ENCODE measurements at regions not wholly inside any gene's neighbourhood (a gene's known extent, or its start where the extent isn't known, plus 50 kb on each side); places are given as distances from the start of the nearest gene placed in this dataset.
"Not testable (repeated sequence)": the region's sequence is repeated elsewhere in the genome, so short reads cannot be mapped to it uniquely, and the experiment has no call there.

DNA sequence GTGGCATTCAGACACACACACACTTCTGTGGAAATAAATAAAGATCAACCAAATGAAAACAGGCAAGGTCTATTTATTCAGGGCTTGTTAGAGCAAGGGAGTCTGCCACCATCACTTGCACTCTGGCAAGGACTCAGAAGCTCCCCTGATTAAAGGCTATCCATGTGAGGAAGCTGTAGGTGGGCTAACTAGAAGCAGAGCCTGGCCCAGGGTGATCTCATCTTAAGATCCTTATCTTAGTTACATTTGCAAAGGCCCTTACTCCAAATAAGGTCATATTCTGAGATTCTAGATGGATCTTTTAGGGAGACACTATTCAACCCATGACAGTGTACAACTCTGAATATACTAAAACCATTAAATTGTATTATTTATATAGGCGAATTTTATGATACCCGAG, 190.0 kb upstream of the SRD5A2 start:
- ChIA-PET POLR2A (no interaction called here), CTCF (no interaction called here)
- TF ChIP-seq, protein P1, sequence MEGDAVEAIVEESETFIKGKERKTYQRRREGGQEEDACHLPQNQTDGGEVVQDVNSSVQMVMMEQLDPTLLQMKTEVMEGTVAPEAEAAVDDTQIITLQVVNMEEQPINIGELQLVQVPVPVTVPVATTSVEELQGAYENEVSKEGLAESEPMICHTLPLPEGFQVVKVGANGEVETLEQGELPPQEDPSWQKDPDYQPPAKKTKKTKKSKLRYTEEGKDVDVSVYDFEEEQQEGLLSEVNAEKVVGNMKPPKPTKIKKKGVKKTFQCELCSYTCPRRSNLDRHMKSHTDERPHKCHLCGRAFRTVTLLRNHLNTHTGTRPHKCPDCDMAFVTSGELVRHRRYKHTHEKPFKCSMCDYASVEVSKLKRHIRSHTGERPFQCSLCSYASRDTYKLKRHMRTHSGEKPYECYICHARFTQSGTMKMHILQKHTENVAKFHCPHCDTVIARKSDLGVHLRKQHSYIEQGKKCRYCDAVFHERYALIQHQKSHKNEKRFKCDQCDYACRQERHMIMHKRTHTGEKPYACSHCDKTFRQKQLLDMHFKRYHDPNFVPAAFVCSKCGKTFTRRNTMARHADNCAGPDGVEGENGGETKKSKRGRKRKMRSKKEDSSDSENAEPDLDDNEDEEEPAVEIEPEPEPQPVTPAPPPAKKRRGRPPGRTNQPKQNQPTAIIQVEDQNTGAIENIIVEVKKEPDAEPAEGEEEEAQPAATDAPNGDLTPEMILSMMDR (IDR thresholded peaks at IDR 0.05; ENCODE audit: insufficient read depth, low read length, missing control alignments) = no peak
- DNase-seq (ENCODE audit: low read depth, low spot score) = no peak
- no peak overlapping the region for H3K4me3 ChIP-seq (ENCODE audit: low read depth, low read length)

DNA sequence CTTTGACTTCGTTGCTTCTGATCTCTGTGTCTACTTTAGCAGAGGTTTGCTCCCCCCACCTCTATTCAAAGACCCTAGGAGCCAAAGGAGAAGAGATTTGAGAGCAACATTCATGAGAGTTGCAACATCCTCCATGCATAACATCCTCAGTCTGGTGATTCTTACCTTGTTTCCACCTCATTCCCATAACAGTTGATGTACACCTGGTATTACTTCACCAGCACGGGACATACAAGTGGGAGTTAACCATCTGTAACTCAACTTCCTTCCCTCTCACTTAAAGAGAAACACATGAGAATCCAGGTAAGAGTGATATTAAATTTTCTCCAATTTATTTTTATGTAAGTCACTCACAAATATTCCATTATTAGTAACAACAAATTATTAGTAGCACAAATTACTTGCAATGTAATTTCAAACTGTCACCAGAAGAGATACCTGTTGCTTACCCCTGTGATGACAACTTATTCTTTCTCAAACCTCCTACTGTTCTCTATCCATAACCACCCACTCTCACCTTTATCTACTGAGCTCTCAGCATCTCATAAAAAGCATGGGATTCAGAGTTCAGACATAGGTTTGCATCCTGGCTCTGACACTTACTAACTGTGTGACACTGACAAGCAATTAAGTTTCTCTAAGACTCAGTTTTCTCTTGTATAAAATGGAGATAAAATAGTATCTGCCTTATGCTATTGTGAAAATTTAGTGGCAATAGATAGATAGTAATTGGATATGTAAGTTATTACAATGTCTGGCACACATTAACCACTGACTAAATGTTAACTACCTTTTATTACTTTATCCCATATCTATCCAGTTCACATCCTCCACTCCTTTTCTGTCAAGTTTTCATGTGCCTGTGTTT, 184.6 kb upstream of the SRD5A2 start:
- no peak for DNase-seq (ENCODE audit: low read depth, low spot score)
- ChIA-PET CTCF (no interaction called here), POLR2A (no interaction called here)
- TF ChIP-seq, protein P1 (IDR thresholded peaks at IDR 0.05; ENCODE audit: insufficient read depth, low read length, missing control alignments) = no peak
- no peak overlapping the region for H3K4me3 ChIP-seq (ENCODE audit: low read depth, low read length)

DNA sequence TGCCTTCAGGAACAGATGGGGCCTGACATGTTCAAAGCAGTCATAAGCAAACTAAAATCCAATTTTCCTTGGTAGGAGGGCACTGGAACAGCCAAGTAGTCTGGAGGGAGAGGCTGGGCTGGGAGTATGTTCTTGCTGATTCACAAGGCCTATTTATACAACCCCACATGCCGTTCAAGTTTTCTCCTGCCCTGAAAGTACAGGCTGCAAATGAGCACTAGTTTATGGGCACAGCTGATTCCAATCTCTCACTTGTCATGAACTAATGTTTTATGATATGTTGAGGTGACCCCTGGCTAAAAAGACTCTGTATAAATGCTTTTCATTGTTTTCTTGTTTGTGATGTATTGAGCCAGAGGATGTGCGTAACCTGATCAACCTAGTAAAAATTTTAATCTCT, 183.4 kb upstream of the SRD5A2 start:
- ChIA-PET CTCF (no interaction called here), POLR2A (no interaction called here)
- H3K4me3 ChIP-seq (ENCODE audit: low read depth, low read length) = no peak overlapping the region
- DNase-seq (ENCODE audit: low read depth, low spot score) = no peak
- TF ChIP-seq, protein P1 (IDR thresholded peaks at IDR 0.05; ENCODE audit: insufficient read depth, low read length, missing control alignments) = no peak

DNA sequence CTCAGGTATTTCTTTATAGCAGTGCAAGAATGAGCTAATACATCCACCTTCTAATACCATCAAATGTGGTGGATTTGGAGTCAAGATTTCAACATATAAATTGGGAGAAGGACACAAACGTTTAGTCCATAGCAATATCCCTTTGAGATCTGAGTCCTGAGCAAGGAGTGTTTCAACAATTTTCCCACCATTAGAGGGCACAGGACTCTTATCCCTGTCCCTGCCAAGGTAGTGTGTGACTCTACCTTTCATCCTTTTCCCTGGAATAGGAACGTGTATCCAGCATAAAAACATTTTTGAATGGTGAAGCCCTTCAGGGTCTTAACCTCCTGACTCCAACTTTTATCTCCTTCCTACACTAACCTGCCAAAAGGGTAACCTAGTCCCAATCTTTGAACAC, 181.3 kb upstream of the SRD5A2 start:
- CTCF ChIA-PET = no interaction called here
- TF ChIP-seq, protein P1 (IDR thresholded peaks at IDR 0.05; ENCODE audit: insufficient read depth, low read length, missing control alignments) = no peak
- no peak overlapping the region for H3K4me3 ChIP-seq (ENCODE audit: low read depth, low read length)
- DNase-seq (ENCODE audit: low read depth, low spot score) = no peak
- POLR2A ChIA-PET = no interaction called here

DNA sequence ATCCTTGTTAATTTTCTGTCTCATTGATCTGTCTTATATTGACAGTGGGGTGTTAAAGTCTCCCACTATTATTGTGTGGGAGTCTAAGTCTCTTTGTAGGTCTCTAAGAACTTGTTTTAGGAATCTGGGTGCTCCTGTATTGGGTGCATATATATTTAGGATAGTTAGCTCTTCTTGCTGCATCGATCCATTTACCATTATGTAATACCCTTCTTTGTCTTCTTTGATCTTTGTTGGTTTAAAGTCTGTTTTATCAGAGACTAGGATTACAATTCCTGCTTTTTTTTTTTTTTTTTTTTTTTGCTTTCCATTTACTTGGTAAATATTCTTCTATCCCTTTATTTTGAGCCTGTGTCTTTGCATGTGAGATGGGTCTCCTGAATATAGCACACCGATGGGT, 176.6 kb upstream of the SRD5A2 start:
- CTCF ChIA-PET; H3K4me3 ChIP-seq (ENCODE audit: low read depth, low read length); POLR2A ChIA-PET; DNase-seq (ENCODE audit: low read depth, low spot score): not testable (repeated sequence)

DNA sequence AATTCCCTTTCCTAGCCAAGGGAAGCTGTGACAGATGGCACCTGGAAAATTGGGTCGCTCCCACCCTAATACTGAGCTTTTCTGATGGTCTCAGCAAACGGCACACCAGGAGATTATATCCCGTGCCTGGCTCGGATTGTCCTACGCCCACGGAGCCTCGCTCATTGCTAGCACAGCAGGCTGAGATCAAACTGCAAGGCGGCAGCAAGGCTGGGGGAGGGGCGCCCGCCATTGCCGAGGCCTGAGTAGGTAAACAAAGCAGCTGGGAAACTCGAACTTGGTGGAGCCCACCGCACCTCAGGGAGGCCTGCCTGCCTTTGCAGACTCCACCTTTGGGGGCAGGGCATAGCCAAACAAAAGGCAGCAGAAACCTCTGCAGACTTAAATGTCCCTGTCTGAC, 168.0 kb upstream of the SRD5A2 start:
- CTCF ChIA-PET = not testable (repeated sequence)

DNA sequence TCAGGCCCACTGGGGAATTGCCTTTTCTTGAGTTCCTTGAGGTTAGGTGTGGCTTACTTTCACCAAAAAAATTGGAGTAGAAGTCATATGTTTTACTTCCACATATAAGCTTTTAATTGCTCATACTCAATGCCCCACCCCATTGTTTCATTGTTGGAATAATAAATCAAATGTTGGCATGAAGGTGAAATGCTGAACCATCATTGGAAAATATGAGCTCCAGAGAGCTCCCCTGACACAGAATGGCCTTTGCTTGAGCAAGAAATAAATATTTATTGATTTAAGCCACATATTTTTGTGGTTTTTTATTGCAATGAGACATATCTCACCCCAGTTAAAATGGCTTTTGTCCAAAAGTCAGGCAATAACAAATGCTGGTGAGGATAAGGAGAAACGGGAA, 167.3 kb upstream of the SRD5A2 start:
- H3K4me3 ChIP-seq (ENCODE audit: low read depth, low read length) = no peak overlapping the region
- CTCF ChIA-PET = no interaction called here
- POLR2A ChIA-PET = no interaction called here
- no peak for DNase-seq (ENCODE audit: low read depth, low spot score)
- TF ChIP-seq, protein P1 (IDR thresholded peaks at IDR 0.05; ENCODE audit: insufficient read depth, low read length, missing control alignments) = no peak

More for the DNA sequence above, 168.0 kb upstream of the SRD5A2 start:
- H3K4me3 ChIP-seq (ENCODE audit: low read depth, low read length); DNase-seq (ENCODE audit: low read depth, low spot score); POLR2A ChIA-PET: not testable (repeated sequence)

All from AG04449 (cell line).